ENCODE measurements at regions not wholly inside any gene's neighbourhood (a gene's known extent, or its start where the extent isn't known, plus 50 kb on each side); places are given as distances from the start of the nearest gene placed in this dataset.
A peak's percentile ranks its signal among the peaks of the same experiment; 100 is the strongest.

DNA sequence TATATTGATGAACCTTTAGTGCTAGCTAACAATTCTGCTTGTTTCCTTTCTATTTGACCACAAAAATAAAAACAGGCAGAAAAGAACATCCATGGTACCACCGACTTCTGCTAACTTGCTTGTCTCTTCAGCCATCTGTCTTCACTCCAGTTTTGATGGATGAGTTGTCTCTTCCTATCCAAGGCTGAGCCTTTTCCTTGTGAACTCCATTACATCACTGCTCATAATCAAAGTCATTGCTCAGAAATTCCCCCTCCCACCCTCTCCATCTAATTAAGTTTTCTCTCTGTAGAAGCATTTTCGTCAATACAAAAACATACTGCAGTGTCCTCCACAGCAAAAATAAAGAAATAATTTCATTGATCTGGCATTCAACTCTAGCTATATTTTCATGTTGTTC, 184.4 kb downstream of the SPCS3 start:
- FAIRE-seq (no peak), DNase-seq (ENCODE audit: low spot score) (no peak)

DNA sequence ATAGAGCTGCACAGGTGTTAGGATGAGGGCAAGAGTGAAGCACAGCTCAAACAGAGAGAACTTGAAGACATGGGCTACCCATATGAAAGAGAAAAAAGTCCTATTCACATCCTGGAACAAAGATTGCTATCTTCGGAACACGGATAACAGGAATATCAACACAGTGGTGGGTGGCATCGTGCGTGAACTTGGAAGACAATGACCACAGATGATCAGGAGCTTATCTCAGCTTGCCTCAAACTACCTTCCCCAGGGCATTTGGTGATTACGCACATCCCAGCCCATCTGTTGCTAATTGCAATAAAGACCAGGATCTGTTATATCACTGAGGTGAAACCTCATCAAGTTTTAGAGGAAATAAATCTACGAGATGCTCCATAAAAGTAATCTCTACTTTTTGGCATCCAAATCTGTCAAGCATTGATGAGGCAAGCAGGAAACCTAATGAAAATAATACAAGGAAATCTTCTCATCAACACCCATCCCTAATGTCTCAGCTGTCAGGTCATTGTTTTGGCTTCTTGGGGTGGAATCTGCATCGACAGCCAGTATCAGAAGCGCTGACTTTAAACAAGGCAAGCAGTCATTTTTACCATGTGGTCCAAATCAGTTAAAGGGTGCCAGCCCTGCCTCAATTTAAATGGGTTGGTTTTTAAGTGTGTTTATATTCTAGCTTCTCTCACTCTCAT, 188.2 kb downstream of the SPCS3 start:
- FAIRE-seq = no peak
- DNase-seq (ENCODE audit: low spot score) = no peak

DNA sequence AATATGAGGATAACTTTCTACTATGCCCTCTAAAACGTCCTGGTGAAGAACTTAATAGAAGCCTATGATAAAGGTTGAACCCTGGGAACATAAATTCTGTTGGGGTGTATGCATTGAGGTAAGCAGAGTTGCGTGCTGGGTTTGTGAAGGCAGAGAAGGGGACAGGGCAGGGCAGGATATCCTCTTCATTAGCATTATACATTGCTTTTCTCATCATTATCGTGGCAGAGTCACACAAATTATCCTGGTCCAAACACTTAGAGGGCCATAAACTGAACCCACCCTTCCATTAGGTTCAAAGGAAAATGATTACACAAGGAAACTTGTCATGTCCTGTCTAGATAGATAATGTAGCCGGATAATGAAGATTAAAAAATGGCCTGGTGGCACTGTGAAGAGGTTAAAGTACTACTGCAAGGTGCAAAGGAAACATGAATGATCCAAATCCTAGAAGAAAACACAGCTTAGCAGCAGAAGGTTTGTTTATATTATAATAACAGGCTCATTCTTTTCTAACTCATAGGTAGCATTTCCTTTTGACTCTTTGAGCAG, 189.1 kb downstream of the SPCS3 start:
- FAIRE-seq (no peak), DNase-seq (ENCODE audit: low spot score) (no peak)

DNA sequence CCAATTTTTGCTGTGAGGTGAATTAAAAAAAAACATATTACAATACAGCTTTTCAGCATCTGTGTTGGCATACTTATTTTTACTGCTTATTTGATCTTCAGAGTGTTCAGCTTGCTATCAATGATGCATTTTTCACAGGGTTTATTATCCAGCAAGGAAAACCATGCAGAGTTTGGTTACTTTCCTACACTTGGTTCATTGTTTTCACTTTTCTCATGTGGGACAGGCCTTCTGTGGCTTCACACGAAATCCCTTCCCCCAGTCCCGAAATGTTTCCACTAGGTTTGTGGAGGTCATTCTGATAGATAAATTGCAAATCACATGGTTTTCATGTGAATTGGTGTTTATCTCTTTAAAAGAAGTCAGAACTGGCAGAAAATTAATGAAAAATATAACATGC, 205.8 kb downstream of the SPCS3 start:
- FAIRE-seq = no peak
- DNase-seq (ENCODE audit: low spot score) = no peak

DNA sequence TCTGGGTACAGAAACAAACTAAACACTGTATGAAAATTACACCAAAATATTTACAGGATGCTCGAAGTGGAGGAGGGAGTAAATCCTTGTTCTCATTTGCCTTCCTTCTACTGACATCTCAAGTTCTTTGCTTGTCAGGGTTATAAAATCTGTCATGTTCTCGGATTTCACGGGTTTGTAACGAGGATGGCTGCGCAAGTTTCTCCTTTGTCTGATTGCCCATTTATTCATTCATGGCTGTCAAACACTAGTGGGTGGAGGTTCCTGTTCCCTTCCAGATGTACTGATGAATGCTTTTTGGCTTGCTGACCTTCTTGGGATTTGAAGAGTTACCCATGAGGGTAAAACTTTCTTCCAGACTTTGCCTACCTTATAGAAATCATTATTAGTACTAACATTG, 206.9 kb downstream of the SPCS3 start:
- FAIRE-seq = no peak
- DNase-seq (ENCODE audit: low spot score) = no peak

DNA sequence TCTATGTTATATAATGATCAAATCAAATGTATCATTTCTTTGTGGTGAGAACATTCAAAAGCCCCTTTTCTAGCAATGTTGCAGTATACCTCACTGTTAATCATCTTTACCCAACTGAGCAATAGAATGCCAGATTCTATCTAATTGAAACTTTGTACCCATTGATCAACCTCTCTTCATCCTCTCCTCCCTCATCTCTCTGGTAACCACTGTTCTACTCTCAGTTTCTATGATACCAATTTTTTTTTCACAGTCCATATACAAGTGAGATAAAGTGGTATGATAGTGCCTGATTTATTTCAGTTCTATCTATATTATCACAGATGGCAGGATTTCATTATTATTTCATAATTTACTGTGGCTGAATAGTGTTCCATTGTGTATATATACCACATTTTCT, 209.8 kb downstream of the SPCS3 start:
- FAIRE-seq (no peak), DNase-seq (ENCODE audit: low spot score) (no peak)

DNA sequence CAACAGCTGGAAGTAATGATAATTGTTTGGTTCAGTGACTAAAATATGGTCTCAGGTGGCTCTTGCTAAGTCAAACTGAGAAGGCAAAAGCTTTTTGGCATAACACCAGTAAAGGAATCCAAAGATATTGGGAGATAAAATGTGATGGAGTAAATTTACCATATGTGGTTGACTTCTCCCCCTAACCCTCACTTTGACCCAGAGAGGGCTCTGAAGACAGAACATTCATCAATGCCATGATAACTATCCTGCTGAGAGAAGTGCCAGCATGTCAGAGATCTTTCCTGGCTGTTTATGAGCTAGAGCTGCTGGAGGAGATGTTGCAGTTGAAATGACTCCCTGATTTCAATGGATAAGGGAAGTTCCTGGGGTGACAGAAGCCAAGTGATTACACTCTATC, 213.4 kb downstream of the SPCS3 start:
- FAIRE-seq = no peak

DNA sequence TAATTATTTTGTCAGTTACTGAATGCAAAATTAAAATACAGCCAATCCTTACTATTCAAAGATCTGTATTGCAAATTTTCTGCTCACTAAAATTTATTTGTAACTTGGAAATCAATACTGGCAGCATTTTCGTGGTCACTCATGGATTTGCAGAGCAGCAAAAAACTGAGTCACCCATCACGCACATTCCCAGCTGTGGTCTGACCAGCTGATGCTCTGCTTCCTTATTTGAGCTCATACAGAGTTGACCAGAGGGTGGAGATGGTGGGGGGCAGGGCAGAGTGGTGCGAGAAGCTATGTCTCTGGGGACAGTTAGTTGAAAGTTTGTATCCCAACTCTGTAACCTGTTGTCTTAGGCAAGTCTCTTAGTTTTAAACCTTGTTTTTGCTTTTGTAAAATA, 214.8 kb downstream of the SPCS3 start:
- DNase-seq (ENCODE audit: low spot score) = no peak
- no peak for FAIRE-seq

More for the DNA sequence above, 213.4 kb downstream of the SPCS3 start:
- DNase-seq (ENCODE audit: low spot score) = no peak

DNA sequence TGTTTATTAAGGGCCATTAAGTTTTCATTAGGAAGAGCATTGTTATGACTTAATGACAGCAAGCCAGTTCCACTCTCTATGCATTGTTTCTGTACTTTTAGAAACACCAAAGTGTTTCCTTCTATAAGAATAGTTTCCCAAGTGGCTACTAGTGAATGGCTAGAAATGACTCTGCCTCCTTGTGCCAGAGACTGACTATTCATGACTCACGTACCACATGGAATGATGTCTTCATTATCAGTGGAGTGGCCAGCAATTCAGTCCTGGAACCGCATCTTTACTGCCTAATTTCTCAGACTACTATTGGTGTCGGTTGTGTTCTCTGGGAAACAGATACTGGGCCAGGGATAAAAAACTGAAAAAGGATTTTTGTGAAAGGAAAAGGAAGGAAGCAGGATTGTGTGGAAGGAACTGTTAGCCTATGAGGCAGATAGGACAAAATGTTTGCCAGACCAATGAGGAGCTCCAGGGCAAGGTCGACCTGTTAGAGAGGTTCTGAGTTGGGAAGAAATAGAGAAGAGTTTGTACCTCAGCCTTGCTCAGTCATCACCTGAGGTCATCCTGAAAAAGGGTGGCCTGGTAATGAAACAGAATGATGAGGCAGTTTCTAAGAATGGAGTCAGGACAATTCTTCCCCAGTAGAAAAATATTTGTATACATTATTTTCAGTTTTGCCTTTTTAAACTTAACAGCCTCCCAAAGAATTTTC, 218.6 kb downstream of the SPCS3 start:
- FAIRE-seq = no peak
- DNase-seq (ENCODE audit: low spot score) = peak; percentile 43

DNA sequence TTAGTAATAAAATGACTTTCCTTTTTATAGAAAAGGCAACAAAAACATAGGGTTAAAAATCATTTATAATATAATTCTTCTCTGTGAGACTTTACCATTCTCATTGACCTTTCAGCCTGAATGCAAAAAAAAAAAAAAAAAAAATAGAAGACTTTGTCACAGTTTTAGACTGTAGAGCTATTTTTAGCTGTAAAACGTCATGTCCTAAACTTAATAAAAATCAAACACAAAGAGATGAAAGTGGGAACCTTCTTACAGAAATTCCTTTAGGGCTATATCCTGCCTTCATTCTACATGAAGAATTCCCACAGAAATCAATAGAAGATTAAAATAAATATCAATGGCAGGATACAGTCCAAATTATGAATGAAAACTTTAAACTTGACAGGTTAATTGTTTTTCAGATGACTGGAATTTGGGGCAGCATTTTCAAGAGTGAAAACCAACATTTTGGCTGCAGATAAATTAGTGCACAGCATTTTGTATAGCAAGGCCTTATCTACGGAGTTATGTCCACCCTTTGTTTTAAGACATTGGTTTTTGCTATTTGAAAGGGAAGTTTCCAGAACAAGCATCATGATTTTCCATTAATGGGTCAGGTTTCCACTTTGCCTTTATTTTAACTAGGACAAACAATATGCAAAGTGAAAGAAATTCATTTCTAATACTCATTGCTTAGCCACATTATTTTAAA, 219.5 kb downstream of the SPCS3 start:
- no peak for DNase-seq (ENCODE audit: low spot score)
- no peak for FAIRE-seq

DNA sequence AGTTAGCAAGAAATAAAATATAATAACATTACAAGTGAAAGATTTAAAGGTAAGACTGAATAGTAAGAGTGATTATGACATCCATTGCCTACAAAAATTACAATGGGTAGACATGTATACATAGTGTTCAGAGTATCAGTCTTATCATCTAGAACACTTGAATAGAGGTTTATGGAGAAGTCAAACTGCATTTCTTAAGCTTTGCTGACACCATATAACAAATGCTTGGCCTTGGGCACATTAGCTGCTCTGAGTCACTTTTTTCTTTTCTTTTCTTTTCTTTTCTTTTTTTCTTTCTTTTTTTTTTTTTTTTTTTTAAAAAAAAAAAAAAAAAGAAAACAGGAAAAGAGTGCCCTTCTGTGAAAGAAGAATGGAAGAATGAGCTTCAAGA, 220.0 kb downstream of the SPCS3 start:
- FAIRE-seq (no peak), DNase-seq (ENCODE audit: low spot score) (no peak)

DNA sequence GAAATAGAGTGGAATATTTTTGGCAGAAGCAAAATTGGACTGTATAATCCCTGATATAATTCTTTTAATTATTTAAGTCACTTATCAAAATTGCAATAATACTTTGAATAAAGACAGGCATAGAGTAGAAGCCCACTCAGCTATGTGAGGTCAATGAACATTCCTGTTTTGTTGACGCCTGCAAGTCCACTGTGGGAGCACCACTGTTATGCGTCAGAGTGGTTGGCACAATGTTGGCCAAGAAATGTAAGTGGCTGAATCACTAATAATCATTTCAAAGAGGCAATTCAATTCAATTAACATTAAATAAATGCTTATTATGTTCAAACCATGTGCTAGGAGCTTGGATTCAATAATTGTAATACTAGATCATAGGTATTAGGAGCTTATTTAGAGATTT, 221.0 kb downstream of the SPCS3 start:
- DNase-seq (ENCODE audit: low spot score) (no peak), FAIRE-seq (no peak)

DNA sequence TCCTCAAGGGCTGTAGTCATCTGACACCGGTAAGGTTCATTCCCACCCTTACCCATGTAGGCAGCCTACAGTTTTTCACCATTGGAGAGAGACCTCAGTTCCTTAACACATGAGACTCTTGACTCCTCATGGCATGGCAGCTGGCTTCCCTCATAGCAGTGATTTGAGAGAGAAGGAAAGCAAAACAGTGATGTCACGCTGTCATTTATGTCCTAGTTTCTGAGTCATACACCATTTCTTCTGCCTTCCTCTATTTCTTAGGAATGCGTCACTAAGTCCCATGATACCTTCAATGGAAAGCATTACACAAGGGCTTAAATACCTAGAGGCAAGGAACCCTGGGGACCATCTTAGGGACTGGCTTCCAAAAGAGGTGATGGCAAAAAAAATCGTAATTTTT, 226.1 kb downstream of the SPCS3 start:
- FAIRE-seq (no peak), DNase-seq (ENCODE audit: low spot score) (no peak)

DNA sequence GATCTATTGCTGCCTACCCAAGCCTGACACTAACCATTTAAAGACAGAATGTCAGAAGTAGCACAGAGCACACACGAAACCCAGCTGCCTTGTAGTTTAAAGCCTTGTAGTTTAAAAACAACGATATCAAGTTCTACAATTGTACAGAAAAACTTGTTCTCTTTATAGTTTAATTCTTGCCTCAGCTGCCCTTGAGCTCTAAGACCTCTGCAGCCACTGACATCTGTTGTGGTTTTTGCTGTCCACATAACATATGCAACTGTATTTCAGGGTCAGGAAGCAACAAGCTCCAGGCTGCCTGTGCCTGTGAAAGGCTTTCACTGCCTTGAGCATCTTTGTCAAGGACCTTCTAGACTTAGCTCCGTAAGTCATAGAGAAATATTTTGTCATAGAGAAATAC, 227.2 kb downstream of the SPCS3 start:
- FAIRE-seq = no peak
- DNase-seq (ENCODE audit: low spot score) = no peak

DNA sequence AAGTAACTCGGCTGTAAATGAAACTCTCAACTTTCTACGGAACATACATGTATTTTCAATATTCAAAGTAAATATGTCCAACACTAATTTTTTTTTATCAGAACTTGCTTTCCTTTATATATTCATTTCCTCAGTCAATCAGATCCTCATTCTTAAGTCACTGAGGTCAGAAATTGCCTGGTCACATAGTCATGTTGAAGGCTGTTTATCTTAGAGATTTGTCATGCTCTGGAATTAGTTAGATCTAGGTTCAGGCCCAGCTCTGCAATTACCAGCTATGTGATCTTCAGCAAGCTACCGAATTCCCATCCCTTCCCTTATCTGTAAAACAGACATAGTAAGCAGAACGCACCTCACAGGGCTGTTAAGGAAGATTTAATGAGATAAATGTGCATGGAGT, 228.8 kb downstream of the SPCS3 start:
- no peak for FAIRE-seq
- no peak for DNase-seq (ENCODE audit: low spot score)

DNA sequence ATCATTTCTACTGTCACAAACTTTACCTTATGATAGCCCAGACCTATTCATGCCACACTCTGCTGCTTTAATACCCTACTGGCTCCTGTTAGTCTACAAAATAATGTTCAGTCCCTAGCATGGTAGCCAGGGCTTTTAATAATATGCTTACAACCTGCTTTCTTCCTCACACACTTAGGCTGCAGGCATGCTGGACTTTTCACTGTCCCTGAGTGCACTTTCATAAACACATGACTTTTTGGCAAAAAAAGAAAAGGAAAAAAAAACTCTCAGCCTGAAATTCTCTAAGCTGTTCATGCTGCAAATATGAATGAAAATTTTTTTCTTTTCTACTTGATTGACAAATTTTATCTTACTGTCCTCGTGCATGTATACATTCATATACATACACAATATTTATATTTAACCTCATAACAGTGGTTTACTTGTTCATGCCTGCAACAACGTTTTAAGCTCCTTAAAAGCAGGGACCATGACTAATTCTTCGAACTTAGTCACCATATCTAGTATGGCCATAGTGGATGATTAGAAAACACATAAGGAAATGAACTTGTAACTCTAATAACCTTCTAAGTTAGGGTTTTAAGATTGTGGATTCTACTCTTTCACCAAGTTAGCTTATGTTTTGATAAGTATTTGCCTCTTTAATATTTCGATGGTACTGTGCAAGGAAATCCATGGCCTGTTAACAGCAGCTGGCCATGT, 229.5 kb downstream of the SPCS3 start:
- no peak for DNase-seq (ENCODE audit: low spot score)
- FAIRE-seq = no peak

DNA sequence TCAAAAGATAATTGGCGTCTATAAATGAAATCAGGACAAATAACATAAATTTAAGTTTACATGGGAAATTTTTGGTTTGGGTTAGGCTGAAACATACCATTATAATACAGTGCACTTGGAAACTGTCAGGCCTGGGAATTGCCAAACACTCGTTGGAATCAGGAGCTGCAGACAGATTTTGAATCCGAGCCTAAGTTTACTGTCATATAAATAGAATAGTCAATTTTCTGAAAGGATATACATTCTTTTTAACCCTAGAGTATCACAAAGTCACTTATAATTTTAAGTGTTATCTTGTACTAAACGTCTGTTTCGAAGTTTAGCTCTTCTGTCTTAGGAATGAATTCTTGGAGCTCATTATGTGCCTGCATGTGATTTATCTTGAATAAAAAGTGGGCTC, 234.1 kb downstream of the VEGFC start:
- DNase-seq (ENCODE audit: low spot score) (no peak), FAIRE-seq (no peak)

DNA sequence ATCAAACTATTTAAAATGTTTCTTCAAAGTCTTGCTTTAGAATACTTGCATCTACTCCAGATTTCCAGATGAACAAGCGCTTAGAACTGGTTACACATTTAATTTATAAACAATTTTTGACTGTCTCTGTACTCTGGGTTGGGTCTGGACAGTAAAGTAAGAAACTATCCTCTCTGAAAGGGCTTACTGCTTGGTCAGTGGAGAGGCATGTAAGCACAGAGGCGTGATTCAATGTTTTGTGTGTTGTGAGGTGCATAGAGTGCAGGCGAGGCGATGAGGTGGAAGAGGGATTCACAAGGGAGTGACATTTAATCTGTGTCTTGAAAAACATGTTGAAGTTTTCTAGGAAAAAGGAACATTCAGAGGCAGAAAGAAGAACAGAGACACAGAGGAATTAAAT, 231.4 kb downstream of the VEGFC start:
- DNase-seq (ENCODE audit: low spot score) = no peak
- no peak for FAIRE-seq

DNA sequence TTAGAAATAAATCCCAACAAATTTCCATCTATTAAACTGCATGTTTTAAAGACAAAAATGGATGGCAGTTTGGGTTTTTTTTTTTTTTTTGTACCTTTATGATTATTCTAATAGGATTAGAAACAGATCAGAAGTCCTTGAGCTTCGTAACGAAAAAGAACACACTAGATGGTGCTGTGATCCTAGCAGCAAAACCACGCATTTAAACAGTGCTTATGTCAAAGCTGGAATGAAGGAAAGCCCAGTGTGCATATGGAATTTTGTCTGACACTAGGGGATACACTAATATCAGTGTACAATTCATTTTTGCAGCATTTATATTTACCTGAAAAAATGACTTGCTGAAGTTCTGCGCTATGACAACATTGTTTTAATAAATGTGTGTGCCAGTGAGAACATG, 229.1 kb downstream of the VEGFC start:
- FAIRE-seq = no peak
- no peak for DNase-seq (ENCODE audit: low spot score)

DNA sequence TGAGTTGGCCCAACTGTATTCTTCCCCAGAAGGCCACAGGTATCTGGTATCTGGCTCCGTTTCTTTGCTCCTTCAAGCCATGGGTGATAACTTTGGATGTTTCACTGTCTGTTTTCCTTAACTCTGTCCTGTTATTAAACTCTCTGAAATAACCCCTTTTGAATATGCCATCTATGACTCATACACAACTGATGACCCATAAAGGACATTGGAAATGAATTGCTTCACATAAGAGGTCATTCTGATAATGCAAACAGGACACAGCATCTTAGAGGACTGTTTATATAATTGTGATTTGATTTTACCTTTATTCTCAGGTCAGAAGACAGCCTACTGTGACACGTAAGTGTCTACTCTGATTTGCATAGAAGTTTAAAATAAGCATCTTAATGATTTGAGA, 227.7 kb downstream of the VEGFC start:
- DNase-seq (ENCODE audit: low spot score) (no peak), FAIRE-seq (no peak)

DNA sequence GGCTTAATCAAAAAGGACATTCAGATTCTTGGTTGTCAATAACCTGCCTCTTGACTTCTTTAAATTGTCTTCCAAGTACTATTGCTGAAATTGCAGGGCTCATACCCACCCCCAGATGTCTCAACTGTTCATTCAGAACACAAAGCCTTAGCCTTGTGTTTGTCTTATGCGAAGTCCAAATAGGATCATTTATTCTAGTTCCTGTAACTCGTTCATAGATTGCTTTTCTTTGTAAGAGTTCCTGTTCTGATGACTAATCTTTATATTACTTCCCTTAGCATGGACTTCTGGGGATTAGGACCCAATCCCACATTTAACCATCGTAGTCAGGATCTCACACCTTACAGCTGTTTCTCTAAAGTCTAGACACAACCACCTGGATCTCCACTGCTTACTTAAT, 226.0 kb downstream of the VEGFC start:
- FAIRE-seq = no peak
- no peak for DNase-seq (ENCODE audit: low spot score)

DNA sequence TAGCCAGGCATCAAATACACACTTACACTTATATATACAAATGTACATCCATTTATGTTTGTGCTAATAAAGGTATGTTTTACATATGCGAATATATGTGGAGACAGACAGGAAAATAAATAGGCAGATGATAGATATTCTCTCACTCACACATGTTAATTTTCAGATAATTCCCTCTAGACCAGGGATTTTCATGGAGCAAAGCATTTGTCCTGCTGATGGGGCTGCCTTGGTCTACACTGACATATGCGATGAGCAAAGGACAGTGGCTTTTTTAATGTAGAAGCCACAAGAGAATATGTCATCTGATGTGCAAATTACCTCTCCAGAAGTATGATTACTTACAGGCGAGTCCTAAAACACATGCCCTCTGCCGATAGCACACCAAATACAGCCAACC, 224.5 kb downstream of the VEGFC start:
- DNase-seq (ENCODE audit: low spot score) (no peak), FAIRE-seq (no peak)

Data from urothelium cell line (cell line).